Stimulated activated CD4-positive, alpha-beta T cell treated with anti-CD3 and anti-CD28 coated beads, Interleukin-4, amount 100 ng/mL, for 48 hours (primary cell): ENCODE measurements at regions not wholly inside any gene's neighbourhood (a gene's known extent, or its start where the extent isn't known, plus 50 kb on each side); places are given as distances from the start of the nearest gene placed in this dataset.

Experiments
- DNase-seq, 2 donors: peaks; one replicate each; pipeline ENCODE4 v3.0.0-alpha.2; 2020; ENCODE audit warnings: low read depth in 2 of 2

- no peak for DNase-seq
Observed at GRCh38 chr7:41097501-41097900, 605.4 kb downstream of the INHBA start.

- no peak for DNase-seq
Observed at GRCh38 chr7:41096917-41097316, 606.0 kb downstream of the INHBA start.

GRCh38 chr7:41093141-41093540 is 609.7 kb downstream of the INHBA start:
- no peak for DNase-seq

- no peak for DNase-seq
Observed at GRCh38 chr7:41085244-41085643, 617.6 kb downstream of the INHBA start.

GRCh38 chr7:41084381-41084780 is 618.5 kb downstream of the INHBA start:
- DNase-seq, result no peak

GRCh38 chr7:41069635-41070034 is 633.3 kb downstream of the INHBA start:
- DNase-seq, result no peak

GRCh38 chr7:41067576-41067975 is 635.3 kb downstream of the INHBA start:
- DNase-seq, result no peak

GRCh38 chr7:41065663-41066062 is 637.2 kb downstream of the INHBA start:
- no peak for DNase-seq

- DNase-seq, result no peak
Observed at GRCh38 chr7:41063116-41063515, 639.8 kb downstream of the INHBA start.

- no peak for DNase-seq
Observed at GRCh38 chr7:41060796-41061195, 642.1 kb downstream of the INHBA start.

GRCh38 chr7:41059796-41060195 is 643.1 kb downstream of the INHBA start:
- DNase-seq, result no peak

- no peak for DNase-seq
Observed at GRCh38 chr7:41058986-41059741, 643.7 kb downstream of the INHBA start.

- no peak for DNase-seq
Observed at GRCh38 chr7:41054960-41055661, 647.8 kb downstream of the INHBA start.

- no peak for DNase-seq
Observed at GRCh38 chr7:41053820-41054219, 649.1 kb downstream of the INHBA start.

- DNase-seq, result no peak
Observed at GRCh38 chr7:41052736-41053135, 650.2 kb downstream of the INHBA start.

GRCh38 chr7:41052201-41052600 is 650.7 kb downstream of the INHBA start:
- DNase-seq, result no peak

GRCh38 chr7:41051535-41051934 is 651.4 kb downstream of the INHBA start:
- no peak for DNase-seq

- no peak for DNase-seq
Observed at GRCh38 chr7:41051062-41051461, 651.8 kb downstream of the INHBA start.

GRCh38 chr7:41048771-41049170 is 654.1 kb downstream of the INHBA start:
- no peak for DNase-seq

- no peak for DNase-seq
Observed at GRCh38 chr7:41047789-41048191, 655.1 kb downstream of the INHBA start.

- DNase-seq, result no peak
Observed at GRCh38 chr7:41047211-41047610, 655.7 kb downstream of the INHBA start.

- DNase-seq, result no peak
Observed at GRCh38 chr7:41046776-41047175, 656.1 kb downstream of the INHBA start.

GRCh38 chr7:41046221-41046761 is 656.6 kb downstream of the INHBA start:
- DNase-seq, result no peak
